Central memory CD4-positive, alpha-beta T cell (primary cell): ENCODE measurements at regions not wholly inside any gene's neighbourhood (a gene's known extent, or its start where the extent isn't known, plus 50 kb on each side); places are given as distances from the start of the nearest gene placed in this dataset.
"Not testable (repeated sequence)": the region's sequence is repeated elsewhere in the genome, so short reads cannot be mapped to it uniquely, and the experiment has no call there.

Experiments used
- DNase-seq: peaks from one replicate; pipeline ENCODE4 v3.0.0; 2022

GRCh38 chr6:27532820-27533538, 60.1 kb upstream of the ZNF184 start:
- DNase-seq, result no peak

- no peak for DNase-seq
Observed at GRCh38 chr6:27531772-27532459, 59.0 kb upstream of the ZNF184 start.

- not testable (repeated sequence) for DNase-seq
Observed at GRCh38 chr6:27529796-27530195, 56.9 kb upstream of the ZNF184 start.

GRCh38 chr6:27528714-27529113, 55.8 kb upstream of the ZNF184 start:
- DNase-seq, result no peak
